ENCODE measurements at regions not wholly inside any gene's neighbourhood (a gene's known extent, or its start where the extent isn't known, plus 50 kb on each side); places are given as distances from the start of the nearest gene placed in this dataset.
"Not testable (repeated sequence)": the region's sequence is repeated elsewhere in the genome, so short reads cannot be mapped to it uniquely, and the experiment has no call there.

GRCh38 chr7:91717681-91718470, 162.6 kb downstream of the MTERF1 start:
- no peak for DNase-seq

GRCh38 chr7:91719008-91719407, 161.5 kb downstream of the MTERF1 start:
- no peak for DNase-seq

- DNase-seq, result no peak
Measured at GRCh38 chr7:91720260-91720937, 160.1 kb downstream of the MTERF1 start.

- no peak for DNase-seq
Measured at GRCh38 chr7:91722831-91723230, 157.7 kb downstream of the MTERF1 start.

DNA sequence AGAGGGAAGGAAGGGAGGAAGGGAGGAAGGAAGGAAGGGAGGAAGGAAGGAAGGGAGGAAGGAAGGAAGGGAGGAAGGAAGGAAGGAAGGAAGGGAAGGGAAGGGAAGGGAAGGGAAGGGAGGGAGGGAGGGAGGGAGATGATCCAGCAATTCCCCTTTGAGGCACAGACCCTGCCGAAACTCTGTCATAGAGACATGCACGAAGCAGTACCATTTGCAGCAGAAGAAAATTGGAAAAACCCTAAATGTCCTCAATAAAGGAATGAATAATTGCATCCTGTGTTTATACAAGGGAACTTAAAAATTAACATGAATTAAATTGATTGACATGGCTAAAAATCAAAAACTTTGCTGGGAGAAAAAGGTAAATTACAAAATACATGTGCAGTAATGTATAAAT, 151.5 kb downstream of the MTERF1 start:
- DNase-seq, result not testable (repeated sequence)

DNA sequence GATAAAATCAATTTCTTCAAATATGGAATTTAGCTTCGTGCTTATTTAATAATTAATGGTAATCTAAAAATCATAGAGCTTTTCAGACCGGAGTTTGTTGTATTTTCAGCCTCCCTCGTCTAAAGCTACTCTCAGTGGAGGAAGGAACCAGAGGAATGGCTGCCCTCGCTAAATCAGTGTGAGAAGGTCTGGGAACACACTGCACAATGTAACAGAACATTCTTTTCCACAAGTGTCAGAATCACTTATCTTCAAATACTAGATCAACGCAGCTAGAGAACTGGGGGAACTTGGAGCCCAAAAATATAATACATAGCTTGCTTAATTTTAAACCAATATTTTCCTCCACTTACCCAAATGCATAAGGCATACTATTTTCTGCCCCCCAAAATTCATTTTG, 148.5 kb downstream of the MTERF1 start:
- DNase-seq, result no peak

- DNase-seq, result no peak
Measured at GRCh38 chr7:91749418-91749817, 131.1 kb downstream of the MTERF1 start.

DNA sequence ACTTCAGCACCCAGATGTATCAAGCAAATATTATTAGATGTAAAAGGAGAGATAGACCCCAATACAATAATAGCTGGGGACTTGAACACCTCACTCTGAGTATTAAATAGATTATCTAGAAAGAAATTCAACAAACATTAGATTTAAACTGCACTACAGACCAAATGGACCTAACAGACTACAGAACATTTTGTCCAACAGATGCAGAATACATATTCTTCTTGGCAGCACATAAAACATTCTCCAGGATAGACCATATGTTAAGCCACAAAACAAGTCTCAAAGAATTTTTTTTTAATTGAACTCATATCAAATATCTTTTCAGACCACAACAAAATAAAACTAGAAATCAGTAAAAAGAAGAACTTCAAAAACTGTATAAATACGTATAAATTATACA, 130.4 kb downstream of the MTERF1 start:
- no peak for DNase-seq

GRCh38 chr7:91752102-91752501, 128.4 kb downstream of the MTERF1 start:
- DNase-seq, result no peak

GRCh38 chr7:91754280-91754679, 126.2 kb downstream of the MTERF1 start:
- not testable (repeated sequence) for DNase-seq

- DNase-seq, result not testable (repeated sequence)
Measured at GRCh38 chr7:91755121-91755520, 125.4 kb downstream of the MTERF1 start.

- DNase-seq, result no peak
Measured at GRCh38 chr7:91759205-91759863, 121.2 kb downstream of the MTERF1 start.

DNA sequence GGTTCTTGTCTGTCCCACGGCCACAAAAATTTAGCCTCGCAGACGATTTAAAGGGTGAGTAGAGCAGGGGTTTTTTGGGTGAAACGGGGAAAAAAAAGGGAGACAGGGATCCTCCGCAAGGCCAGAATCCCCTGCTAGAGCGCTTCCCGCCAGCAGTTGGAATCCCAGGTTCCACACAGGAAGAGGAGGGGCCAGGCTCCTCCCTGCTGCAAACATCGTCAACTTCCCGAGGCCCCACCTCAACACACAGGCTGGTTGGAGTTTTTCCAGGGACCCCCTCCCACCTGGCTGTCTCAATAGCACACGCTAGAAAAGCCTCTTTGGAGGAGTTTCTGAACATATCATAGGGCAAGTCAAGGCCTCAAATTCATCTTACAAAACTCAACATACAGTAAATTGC, 112.7 kb downstream of the MTERF1 start:
- no peak for DNase-seq

DNA sequence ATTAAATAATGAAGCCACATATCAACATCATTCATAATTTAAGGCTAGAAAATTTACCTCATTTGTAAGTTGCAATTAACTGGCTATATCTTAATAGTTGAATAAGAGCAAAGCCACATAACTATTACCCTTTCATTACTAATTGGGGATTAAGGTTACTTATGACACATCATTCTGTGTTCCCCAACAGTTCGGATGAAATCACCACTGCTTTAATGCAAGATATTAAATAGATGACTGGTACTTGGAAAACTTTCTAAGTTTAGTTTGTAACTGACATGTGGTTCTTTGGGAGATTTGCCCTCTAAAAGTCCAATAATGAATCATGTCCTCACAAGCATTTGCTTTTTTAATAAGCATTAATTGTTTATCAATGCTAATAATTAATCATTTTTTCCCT, 109.1 kb downstream of the MTERF1 start:
- no peak for DNase-seq

DNA sequence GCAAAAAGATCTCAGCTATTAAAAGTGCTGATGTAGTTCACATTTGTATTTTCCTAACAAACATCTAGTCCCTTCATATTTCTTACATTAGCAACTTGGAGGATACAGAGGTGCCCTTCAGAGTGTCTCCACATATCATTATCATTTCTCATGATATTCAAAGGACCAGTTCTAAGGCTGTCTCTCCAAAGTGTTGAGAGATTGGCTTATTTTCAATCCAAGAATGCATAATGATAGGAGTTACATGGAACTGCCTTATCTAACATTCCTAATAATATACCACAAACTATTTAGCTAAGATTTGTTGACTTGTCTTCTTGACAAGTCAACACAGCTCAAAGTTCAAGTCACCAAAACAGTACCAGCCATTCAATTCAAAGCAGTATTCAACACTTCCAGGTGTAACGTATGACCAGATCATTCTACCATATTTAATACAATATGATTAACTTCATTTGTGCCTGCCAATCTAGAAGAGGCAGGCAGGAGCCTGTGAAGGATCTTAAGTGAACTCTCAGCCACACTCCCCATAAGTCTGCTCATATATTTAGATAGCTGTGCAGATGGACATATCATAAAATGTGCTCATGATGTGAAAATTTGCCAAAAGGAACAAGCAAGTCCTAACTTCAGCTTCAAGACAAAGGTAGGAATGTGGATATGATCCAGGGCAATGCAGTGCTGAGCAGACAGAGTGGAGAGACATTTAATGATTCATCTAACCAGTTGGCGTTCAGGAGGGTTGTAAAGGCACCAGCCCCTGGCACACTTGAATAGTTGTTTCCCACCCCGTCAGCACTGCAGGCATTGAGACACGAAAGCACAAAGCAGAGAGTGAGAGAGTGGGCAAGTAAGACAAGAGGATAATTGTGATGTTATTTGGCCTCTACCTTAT, 108.3 kb downstream of the MTERF1 start:
- no peak for DNase-seq

DNA sequence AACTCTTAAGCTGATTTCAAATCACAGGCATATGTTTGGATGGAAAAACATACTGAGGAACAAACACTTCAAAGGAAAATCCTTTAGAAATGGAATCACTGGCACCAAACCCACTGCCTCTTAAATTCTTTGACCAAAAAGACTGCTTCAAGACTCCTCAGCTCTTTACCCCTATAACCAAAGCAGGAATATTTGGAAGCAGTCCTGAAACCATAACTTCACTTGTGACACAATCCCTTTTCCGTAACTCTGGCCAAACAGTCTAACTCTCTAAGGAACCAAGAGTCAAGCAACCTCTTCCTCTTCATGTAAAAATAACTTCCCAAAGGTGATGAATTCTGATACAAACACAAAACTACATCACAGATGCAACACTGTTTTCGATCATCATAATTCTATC, 104.3 kb downstream of the MTERF1 start:
- DNase-seq, result no peak

DNA sequence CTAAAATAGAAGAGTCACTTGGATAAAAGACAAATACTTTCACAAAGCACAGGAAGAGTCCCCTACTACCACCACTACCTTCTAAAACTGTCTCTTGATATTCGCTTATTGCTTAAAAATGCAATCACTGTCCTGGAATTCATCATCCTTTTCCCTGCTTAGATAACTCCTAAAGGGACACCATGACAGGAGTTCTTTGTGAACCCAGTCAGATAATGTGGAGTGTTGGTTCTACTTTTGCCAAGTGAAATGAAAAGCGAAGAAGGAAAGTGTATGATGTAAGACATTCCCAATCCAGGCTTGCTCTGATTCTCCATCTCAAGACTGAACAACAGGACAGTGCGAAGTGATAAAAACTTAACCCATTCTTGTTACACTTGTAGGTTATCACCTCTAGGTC, 103.0 kb downstream of the MTERF1 start:
- no peak for DNase-seq

GRCh38 chr7:91778416-91778815, 102.1 kb downstream of the MTERF1 start:
- no peak for DNase-seq

GRCh38 chr7:91780521-91780920, 100.0 kb downstream of the MTERF1 start:
- DNase-seq, result no peak

GRCh38 chr7:91784469-91784868, 96.0 kb downstream of the MTERF1 start:
- peak in 1 of 2 donors; percentile 3 for DNase-seq

GRCh38 chr7:91787931-91788330, 92.6 kb downstream of the MTERF1 start:
- no peak for DNase-seq

DNA sequence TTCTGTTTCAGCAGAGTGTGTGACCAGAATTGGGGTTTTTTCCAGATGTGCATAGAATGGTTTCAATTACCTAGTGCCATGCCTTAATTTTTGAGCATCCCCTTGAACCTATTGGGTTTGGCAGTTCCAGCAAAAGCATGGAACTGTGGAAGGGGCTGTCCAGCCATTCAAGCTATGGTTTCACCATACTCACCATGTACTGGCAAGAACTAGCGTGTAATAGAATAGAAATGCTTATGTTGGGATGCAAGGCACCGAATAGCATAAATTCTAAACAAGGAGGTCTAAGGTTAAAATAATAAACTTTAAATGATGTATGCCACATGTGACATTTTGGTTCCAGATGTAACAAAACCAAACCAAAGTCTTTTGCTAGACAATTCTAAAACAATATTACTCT, 91.4 kb downstream of the MTERF1 start:
- DNase-seq, result no peak

DNA sequence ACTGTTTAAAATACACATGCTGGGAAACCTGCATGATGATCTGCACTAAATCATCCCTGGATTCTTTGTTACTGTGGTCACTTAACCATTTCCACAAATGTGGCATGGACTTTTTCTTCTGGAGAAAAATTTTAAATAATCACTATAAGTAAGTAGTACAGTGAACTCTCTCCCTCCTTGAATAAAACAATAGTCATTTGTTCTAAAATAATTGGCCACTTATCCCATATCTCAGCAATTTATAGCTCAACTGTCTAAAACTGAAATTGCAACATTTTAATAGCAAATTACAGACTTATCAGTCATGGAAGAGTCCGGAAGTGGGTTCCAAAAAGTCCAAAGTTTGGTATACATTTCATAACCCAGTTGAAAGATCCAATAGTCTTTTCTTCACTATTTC, 90.9 kb downstream of the MTERF1 start:
- DNase-seq, result no peak
